Nephron progenitor cell (in vitro differentiated cells): ENCODE measurements at regions not wholly inside any gene's neighbourhood (a gene's known extent, or its start where the extent isn't known, plus 50 kb on each side); places are given as distances from the start of the nearest gene placed in this dataset.
A peak's percentile ranks its signal among the peaks of the same experiment; 100 is the strongest.

Experiments
- DNase-seq: peaks from one replicate; pipeline ENCODE4 v3.0.0; 2021
- H3K27ac Mint-ChIP-seq: 2 replicates; pipeline ENCODE4 v1.8.0; 2021; ENCODE audit warnings: mild to moderate bottlenecking, moderate library complexity, mixed read lengths
- H3K27me3 Mint-ChIP-seq: 2 replicates; pipeline ENCODE4 v1.8.0; 2021; ENCODE audit warnings: mild to moderate bottlenecking, low read depth, mixed read lengths; ENCODE audit not compliant: poor library complexity
- H3K36me3 Mint-ChIP-seq: 2 replicates; pipeline ENCODE4 v1.8.0; 2021; ENCODE audit warnings: low read depth, mixed read lengths
- H3K4me1 Mint-ChIP-seq: 2 replicates; pipeline ENCODE4 v1.8.0; 2021; ENCODE audit warnings: mixed read lengths
- H3K4me3 Mint-ChIP-seq: 2 replicates; pipeline ENCODE4 v1.8.0; 2021; ENCODE audit warnings: mild to moderate bottlenecking, moderate library complexity, mixed read lengths
- H3K9me3 Mint-ChIP-seq: 2 replicates; pipeline ENCODE4 v1.8.0; 2021; ENCODE audit warnings: mild to moderate bottlenecking, moderate library complexity, mixed read lengths
- TF ChIP-seq, protein P1 (sequence below): fragments of 200-600 bp; sonication (generic); IDR thresholded peaks from 2 replicates; pipeline ENCODE4 v1.5.0; 2021; ENCODE audit warnings: antibody characterized with exemption

DNA sequence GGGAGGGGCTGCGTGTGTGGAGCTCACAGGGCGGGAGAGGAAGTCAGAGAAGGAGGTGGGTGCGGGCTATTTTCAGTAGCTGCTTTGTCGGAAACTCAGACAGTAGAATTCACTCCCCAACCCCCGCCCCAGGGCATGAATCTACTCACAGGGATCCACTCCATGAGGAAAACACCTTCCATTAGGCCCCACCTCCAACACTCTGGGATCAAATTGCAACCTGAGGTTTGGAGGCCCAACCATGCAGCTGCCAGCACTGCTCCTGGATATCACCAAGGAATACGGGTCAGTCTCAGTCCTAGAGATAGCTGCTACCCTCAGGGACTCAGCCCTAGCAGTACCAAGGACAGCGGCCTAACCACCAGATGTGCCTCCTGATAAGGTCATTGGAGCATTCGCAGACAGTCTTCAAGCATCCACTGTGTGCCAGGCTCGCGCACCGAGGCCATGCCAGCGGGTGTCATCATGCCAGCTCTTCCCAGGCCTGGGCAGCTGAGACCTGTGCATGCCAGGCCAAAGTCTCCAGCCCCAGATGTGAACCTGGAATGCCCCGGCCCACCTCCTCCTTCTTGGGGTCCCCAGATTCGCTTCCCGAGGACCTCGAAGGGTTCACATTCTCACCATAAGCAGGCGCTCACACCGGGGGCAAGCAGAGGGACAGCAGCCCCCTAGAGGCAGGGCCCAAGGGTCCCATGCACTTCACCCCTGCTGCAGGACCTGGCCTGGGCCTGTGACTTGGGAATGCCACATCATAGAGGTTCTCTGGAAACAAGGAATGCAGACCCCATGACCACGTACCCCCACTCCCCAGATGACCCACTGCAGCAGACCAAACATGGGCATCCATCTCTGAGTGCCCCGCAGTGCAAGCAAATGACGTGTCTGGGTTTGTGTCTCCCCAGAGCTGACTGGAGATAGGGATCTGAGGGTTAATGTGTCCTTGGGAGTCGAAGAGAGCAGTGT, 102.3 kb downstream of the ADRA2C start:
- TF ChIP-seq, protein P1, sequence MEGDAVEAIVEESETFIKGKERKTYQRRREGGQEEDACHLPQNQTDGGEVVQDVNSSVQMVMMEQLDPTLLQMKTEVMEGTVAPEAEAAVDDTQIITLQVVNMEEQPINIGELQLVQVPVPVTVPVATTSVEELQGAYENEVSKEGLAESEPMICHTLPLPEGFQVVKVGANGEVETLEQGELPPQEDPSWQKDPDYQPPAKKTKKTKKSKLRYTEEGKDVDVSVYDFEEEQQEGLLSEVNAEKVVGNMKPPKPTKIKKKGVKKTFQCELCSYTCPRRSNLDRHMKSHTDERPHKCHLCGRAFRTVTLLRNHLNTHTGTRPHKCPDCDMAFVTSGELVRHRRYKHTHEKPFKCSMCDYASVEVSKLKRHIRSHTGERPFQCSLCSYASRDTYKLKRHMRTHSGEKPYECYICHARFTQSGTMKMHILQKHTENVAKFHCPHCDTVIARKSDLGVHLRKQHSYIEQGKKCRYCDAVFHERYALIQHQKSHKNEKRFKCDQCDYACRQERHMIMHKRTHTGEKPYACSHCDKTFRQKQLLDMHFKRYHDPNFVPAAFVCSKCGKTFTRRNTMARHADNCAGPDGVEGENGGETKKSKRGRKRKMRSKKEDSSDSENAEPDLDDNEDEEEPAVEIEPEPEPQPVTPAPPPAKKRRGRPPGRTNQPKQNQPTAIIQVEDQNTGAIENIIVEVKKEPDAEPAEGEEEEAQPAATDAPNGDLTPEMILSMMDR = no peak
- H3K36me3 Mint-ChIP-seq = no peaks in the 10 kb centered on the region
- peaks cover 57% of the 10 kb centered on the region for H3K27me3 Mint-ChIP-seq
- H3K9me3 Mint-ChIP-seq = peaks cover 6% of the 10 kb centered on the region
- H3K27ac Mint-ChIP-seq = no peak overlapping the region
- peaks cover 6% of the 10 kb centered on the region for H3K4me1 Mint-ChIP-seq
- H3K4me3 Mint-ChIP-seq = no peak overlapping the region
- peak; percentile 75 for DNase-seq

DNA sequence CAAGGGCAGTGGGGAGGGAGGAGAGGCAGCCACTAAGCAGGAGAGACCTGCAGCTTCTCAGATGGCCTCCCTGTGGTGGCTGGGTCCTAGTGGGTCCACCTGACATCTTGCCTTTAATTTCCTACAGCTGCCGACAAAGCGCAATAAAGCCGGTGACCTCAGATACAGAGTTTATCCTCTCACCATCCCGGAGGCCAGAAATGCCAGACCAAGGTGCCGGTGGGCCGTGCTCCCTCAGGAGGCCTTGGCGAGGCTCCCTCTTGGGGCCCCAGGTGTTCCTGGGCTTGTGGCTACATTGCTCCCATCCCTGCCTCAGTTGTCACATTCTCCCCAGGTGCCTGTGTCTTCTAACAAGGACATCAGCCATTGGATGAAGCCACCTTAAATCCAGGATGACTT, 103.0 kb downstream of the ADRA2C start:
- Mint-ChIP-seq H3K27ac (no peak overlapping the region), H3K4me1 (peaks cover 6% of the 10 kb centered on the region), H3K36me3 (no peaks in the 10 kb centered on the region), H3K27me3 (peaks cover 57% of the 10 kb centered on the region), H3K9me3 (peaks cover 6% of the 10 kb centered on the region), H3K4me3 (no peak overlapping the region)
- TF ChIP-seq, protein P1 = no peak
- no peak for DNase-seq

DNA sequence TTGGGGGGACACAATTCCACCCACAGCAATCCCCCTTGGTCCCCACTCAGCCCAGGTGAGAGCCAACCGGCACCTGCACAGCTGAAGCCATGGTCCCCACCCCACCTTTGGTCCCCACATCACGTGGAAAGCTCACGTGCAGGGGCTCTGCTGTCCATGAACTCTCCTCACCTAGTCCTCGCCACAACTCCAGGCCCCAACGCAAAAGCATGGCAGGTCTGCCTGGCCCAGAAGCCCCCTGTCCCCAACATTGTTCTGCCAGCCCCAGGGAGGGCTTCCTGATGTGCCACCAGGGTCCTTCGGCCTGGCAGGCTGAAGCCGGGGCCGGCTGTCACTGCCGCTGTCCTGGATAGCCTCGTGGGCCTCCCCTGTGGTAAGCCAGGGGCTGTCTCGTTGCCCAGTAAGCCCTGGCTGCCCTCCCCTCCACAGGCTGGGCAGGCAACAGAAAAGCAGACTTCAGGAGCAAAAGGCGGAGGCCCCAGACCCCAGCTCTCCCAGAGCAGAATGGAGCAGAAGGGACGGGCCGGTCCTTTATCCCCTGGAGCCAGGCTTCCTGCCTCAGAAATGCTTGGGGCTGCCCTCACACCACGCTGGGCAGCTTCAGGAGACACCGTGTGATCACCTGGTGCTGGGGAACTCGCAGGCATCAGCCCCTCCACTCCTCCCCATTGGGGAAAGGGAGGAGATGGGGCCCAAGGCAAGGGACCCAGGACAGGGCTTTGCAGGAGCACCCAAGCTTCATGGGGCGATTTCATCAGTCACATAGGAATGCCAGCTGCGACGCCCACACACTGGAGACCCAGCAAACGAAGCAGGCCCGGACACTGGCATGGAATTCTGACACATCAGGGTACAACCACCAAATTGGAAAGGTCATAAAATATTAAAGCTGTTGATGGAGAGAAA, 103.7 kb downstream of the ADRA2C start:
- peaks cover 64% of the 10 kb centered on the region for H3K27me3 Mint-ChIP-seq
- peaks cover 6% of the 10 kb centered on the region for H3K4me1 Mint-ChIP-seq
- no peak for DNase-seq
- H3K9me3 Mint-ChIP-seq = peaks cover 6% of the 10 kb centered on the region
- H3K4me3 Mint-ChIP-seq = no peak overlapping the region
- no peaks in the 10 kb centered on the region for H3K36me3 Mint-ChIP-seq
- TF ChIP-seq, protein P1 = no peak
- no peak overlapping the region for H3K27ac Mint-ChIP-seq

DNA sequence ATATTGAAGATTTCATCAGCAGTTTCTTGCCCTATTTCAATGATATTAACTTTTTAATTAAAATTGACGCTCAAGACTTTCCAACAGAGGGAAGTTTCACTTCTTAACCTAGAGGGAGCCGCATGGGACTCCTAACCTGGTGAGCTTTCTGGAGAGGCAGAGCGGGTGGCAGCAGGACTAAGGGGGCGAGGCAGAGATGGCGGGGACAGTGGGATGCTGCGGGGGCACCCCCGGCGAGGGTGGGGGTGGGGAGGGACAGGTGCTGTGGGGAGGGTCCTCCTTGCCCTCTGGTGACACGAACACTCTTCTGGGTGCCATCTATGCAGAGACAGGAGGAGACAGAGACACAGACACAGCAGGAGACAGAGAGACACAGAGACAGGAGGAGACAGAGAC, 104.4 kb downstream of the ADRA2C start:
- DNase-seq = no peak
- Mint-ChIP-seq H3K36me3 (no peaks in the 10 kb centered on the region), H3K4me1 (peaks cover 6% of the 10 kb centered on the region), H3K9me3 (peaks cover 6% of the 10 kb centered on the region), H3K27ac (peak overlapping the region; percentile 8), H3K4me3 (peak overlapping the region; percentile 75), H3K27me3 (peaks cover 70% of the 10 kb centered on the region)
- TF ChIP-seq, protein P1 = no peak

DNA sequence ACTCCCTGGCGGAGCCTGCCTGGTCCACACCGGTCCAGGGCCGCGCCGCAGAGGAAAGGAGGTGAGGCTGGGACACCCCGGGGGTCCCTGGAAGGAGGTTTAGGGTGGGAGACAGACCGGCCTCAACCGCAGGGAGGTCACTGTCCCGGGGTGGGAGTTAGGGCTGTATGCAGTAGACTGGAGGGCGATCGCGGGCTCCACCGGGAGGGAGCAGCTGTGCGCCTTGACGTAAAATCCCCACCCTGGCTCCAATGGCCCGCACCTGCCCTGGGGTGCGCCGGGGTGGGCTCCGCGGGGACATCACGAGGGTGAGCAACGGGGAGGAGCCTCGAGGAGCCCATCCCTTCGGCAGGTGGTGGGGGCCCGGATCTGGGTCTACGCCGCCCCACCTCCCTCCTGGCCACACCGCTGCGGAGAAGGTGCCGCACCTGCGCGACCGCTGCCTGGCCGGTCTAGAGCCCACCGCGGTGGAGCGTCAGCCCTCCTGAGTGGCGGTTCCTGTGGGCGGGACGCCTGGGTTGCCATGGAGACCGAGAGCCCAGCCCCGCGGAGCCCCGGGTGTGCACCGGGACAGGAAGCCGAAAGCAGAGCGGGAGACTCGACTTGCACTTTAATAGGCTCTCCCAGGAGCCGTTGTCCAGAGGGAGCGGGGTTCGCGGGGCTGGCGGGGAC, 105.1 kb downstream of the ADRA2C start:
- Mint-ChIP-seq H3K4me1 (peaks cover 6% of the 10 kb centered on the region), H3K9me3 (peaks cover 6% of the 10 kb centered on the region), H3K4me3 (peak overlapping the region; percentile 75), H3K27me3 (peaks cover 75% of the 10 kb centered on the region), H3K36me3 (no peaks in the 10 kb centered on the region), H3K27ac (no peak overlapping the region)
- TF ChIP-seq, protein P1 = no peak
- DNase-seq = peak; percentile 83
